CD14-positive monocyte (primary cell): ENCODE measurements at regions not wholly inside any gene's neighbourhood (a gene's known extent, or its start where the extent isn't known, plus 50 kb on each side); places are given as distances from the start of the nearest gene placed in this dataset.

Experiments used
- DNase-seq, 3 donors: peaks; one replicate each; pipeline ENCODE4 v3.0.0-alpha.2; 2011 to 2022
- H2AFZ ChIP-seq: 2 replicates; pipeline ENCODE4 v1.6.0; 2012; ENCODE audit warnings: mild to moderate bottlenecking, low read depth, low read length, inconsistent platforms; ENCODE audit not compliant: insufficient read depth, poor library complexity, severe bottlenecking
- H3K27ac ChIP-seq, 2 donors: 1 replicate in 1 of 2; 2 replicates in 1 of 2; pipeline ENCODE4 v1.5.1; 2012 to 2013; ENCODE audit warnings: low read length in 2 of 2, control low read depth in 1 of 2, inconsistent platforms in 1 of 2, low read depth in 1 of 2, mild to moderate bottlenecking in 1 of 2
- H3K27me3 ChIP-seq, 2 donors: one replicate each; pipeline versions ENCODE4 v1.6.0 to v1.6.1; 2011 to 2013; ENCODE audit warnings: low read length in 2 of 2; ENCODE audit not compliant: control insufficient read depth in 2 of 2, insufficient read depth in 2 of 2
- H3K36me3 ChIP-seq, 2 donors: replicated peaks in 1 of 2; 1 replicate in 1 of 2; 2 replicates in 1 of 2; pipeline versions ENCODE4 v1.5.1 to v1.6.1; 2012 to 2013; ENCODE audit warnings: low read length in 2 of 2, control low read depth in 1 of 2, inconsistent platforms in 1 of 2, mild to moderate bottlenecking in 1 of 2; ENCODE audit not compliant: insufficient read depth in 2 of 2, control insufficient read depth in 1 of 2
- H3K4me1 ChIP-seq, 2 donors: 1 replicate in 1 of 2; 2 replicates in 1 of 2; pipeline versions ENCODE4 v1.5.1 to v1.6.1; 2012 to 2013; ENCODE audit warnings: low read length in 2 of 2, control low read depth in 1 of 2, inconsistent platforms in 1 of 2, mild to moderate bottlenecking in 1 of 2, moderate library complexity in 1 of 2; ENCODE audit not compliant: insufficient read depth in 2 of 2, control insufficient read depth in 1 of 2
- H3K4me2 ChIP-seq: replicated peaks from 2 replicates; pipeline ENCODE3; 2012; ENCODE audit warnings: low read length, moderate library complexity, mild to moderate bottlenecking; ENCODE audit not compliant: poor library complexity, severe bottlenecking; ENCODE audit errors: extremely low read depth
- H3K4me3 ChIP-seq, 3 experiments: fragments of 200-600 bp in 1 of 3; sonication (generic) in 1 of 3; replicated peaks in 1 of 3; 1 replicate in 2 of 3; 2 replicates in 1 of 3; pipeline ENCODE4 v1.5.1; 2011 to 2013; ENCODE audit warnings: low read length in 3 of 3, mild to moderate bottlenecking in 3 of 3, control low read depth in 2 of 3, low read depth in 2 of 3, inconsistent platforms in 1 of 3, moderate library complexity in 1 of 3
- H3K79me2 ChIP-seq: 2 replicates; pipeline ENCODE4 v1.6.0; 2012; ENCODE audit warnings: mild to moderate bottlenecking, control low read depth, inconsistent platforms, low read length, moderate library complexity; ENCODE audit not compliant: insufficient read depth
- H3K9ac ChIP-seq: 2 replicates; pipeline ENCODE4 v1.6.0; 2017; ENCODE audit warnings: low read length, mild to moderate bottlenecking; ENCODE audit not compliant: insufficient read depth, poor library complexity, severe bottlenecking
- H3K9me3 ChIP-seq, 2 donors: replicated peaks in 1 of 2; 1 replicate in 1 of 2; 2 replicates in 1 of 2; pipeline versions ENCODE4 v1.5.1 to v1.6.1; 2012 to 2013; ENCODE audit warnings: low read length in 2 of 2, control low read depth in 1 of 2; ENCODE audit not compliant: control insufficient read depth in 1 of 2, insufficient read depth in 1 of 2
- H4K20me1 ChIP-seq: 2 replicates; pipeline ENCODE4 v1.6.0; 2012; ENCODE audit warnings: mild to moderate bottlenecking, low read length, control low read depth, moderate library complexity; ENCODE audit not compliant: insufficient read depth
- H3K27ac Mint-ChIP-seq, 7 donors: one replicate each; pipeline ENCODE4 v1.8.0; 2020; ENCODE audit warnings: mild to moderate bottlenecking in 7 of 7, mixed read lengths in 7 of 7, moderate library complexity in 6 of 7, inconsistent platforms in 2 of 7
- H3K27me3 Mint-ChIP-seq, 3 donors: one replicate each; pipeline ENCODE4 v1.8.0; 2021 to 2022; ENCODE audit warnings: low read depth in 3 of 3, mild to moderate bottlenecking in 3 of 3, mixed read lengths in 3 of 3, moderate library complexity in 3 of 3, inconsistent platforms in 1 of 3
- H3K36me3 Mint-ChIP-seq, 2 donors: one replicate each; pipeline ENCODE4 v1.8.0; 2020; ENCODE audit warnings: mixed read lengths in 2 of 2, inconsistent platforms in 1 of 2, mild to moderate bottlenecking in 1 of 2
- H3K4me1 Mint-ChIP-seq: one replicate; pipeline ENCODE4 v1.8.0; 2020; ENCODE audit warnings: mild to moderate bottlenecking, mixed read lengths
- H3K4me3 Mint-ChIP-seq, 2 donors: one replicate each; pipeline ENCODE4 v1.8.0; 2020; ENCODE audit warnings: mild to moderate bottlenecking in 2 of 2, mixed read lengths in 2 of 2, moderate library complexity in 1 of 2
- H3K9me3 Mint-ChIP-seq, 7 donors: one replicate each; pipeline ENCODE4 v1.8.0; 2020 to 2022; ENCODE audit warnings: mixed read lengths in 7 of 7, mild to moderate bottlenecking in 6 of 7, moderate library complexity in 6 of 7, inconsistent platforms in 2 of 7
- WGBS: methylation state at CpG from one replicate; pipeline ENCODE4 v1.1.5; 2013; ENCODE audit warnings: missing lambda C conversion rate; ENCODE audit not compliant: insufficient coverage; 5-methylcytosine and 5-hydroxymethylcytosine counted together
- intact Hi-C, 2 donors: fragments of 100-400 bp; cut with micrococcal nuclease; formaldehyde crosslinking; loops; one replicate each; pipeline versions ENCODE4 v1.15.0 to v1.15.1; 2023
- TF ChIP-seq, protein P1 (sequence below): fragments of 200-600 bp; IDR thresholded peaks from one replicate; pipeline ENCODE4 v1.8.0; 2022; ENCODE audit warnings: antibody characterized with exemption, mild to moderate bottlenecking

DNA sequence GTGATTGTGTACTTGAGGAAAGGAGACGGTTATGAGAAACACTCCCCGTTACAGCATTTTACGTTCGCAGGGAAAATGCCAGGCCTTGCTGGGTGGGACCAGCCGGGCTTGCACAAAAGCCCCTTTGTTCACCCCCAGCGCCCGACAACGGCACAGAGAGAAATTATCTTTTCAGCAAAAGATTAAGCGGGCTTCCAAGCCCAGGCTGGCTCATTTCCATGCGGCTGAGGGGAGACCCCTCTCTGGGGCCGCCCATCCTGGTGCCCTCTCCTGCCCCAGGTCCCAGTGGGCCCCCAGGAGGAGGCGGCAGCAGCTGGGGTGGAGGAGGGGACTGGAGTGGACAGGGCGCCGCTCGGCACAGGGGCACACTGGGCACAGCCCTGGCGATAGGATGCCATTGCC, 50.8 kb upstream of the NOTCH1 start:
- Histone ChIP-seq H3K36me3 (no peaks in the 10 kb centered on the region), H3K79me2 (no peaks in the 10 kb centered on the region), H2AFZ (no peak overlapping the region), H3K4me2 (no peak overlapping the region), H3K4me3 (no peak overlapping the region), H4K20me1 (no peaks in the 10 kb centered on the region), H3K27me3 (peaks cover 0 to 3% of the 10 kb centered on the region in 2 donors), H3K27ac (no peak overlapping the region), H3K9ac (no peak overlapping the region), H3K4me1 (peaks cover 8 to 9% of the 10 kb centered on the region in 2 donors), H3K9me3 (peaks cover 0 to 10% of the 10 kb centered on the region in 2 donors)
- Mint-ChIP-seq H3K36me3 (no peaks in the 10 kb centered on the region), H3K27me3 (peaks cover 2 to 32% (median 14%) of the 10 kb centered on the region in 3 donors), H3K4me1 (peaks cover 12% of the 10 kb centered on the region), H3K4me3 (no peak overlapping the region), H3K9me3 (peaks cover 2 to 14% (median 5%) of the 10 kb centered on the region in 7 donors), H3K27ac (no peak overlapping the region)
- TF ChIP-seq, protein P1, sequence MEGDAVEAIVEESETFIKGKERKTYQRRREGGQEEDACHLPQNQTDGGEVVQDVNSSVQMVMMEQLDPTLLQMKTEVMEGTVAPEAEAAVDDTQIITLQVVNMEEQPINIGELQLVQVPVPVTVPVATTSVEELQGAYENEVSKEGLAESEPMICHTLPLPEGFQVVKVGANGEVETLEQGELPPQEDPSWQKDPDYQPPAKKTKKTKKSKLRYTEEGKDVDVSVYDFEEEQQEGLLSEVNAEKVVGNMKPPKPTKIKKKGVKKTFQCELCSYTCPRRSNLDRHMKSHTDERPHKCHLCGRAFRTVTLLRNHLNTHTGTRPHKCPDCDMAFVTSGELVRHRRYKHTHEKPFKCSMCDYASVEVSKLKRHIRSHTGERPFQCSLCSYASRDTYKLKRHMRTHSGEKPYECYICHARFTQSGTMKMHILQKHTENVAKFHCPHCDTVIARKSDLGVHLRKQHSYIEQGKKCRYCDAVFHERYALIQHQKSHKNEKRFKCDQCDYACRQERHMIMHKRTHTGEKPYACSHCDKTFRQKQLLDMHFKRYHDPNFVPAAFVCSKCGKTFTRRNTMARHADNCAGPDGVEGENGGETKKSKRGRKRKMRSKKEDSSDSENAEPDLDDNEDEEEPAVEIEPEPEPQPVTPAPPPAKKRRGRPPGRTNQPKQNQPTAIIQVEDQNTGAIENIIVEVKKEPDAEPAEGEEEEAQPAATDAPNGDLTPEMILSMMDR, result no peak
- WGBS, result over 99% methylated on average over 12 of the region's 16 CpGs
- intact Hi-C loops, result no loop called here
- no peak for DNase-seq

DNA sequence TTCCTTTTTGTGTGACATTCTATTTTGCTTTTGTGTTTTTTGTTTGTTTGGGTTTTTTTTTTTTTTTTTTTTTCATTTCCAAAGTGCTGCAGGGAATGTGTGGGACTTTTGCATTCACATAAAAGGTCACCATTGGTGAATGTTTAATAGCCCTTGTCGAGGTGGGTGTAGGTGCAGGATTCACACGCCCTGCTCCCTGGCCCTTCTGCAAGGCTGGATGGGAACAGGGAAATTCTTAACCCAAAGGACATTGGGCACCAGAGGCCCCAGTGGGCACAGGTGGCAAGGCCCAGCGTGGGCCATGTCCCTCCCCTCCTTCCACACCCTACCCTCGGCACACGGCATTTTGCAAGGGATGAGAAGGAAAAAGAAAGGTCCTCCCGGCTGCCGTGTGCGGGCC, 50.4 kb upstream of the NOTCH1 start:
- Mint-ChIP-seq H3K9me3 (peaks cover 2 to 13% (median 5%) of the 10 kb centered on the region in 7 donors), H3K4me3 (no peak overlapping the region), H3K27ac (no peak overlapping the region), H3K27me3 (peaks cover 4 to 31% (median 14%) of the 10 kb centered on the region in 3 donors), H3K36me3 (no peaks in the 10 kb centered on the region), H3K4me1 (peaks cover 14% of the 10 kb centered on the region)
- H3K4me3 ChIP-seq, result no peak overlapping the region
- DNase-seq, result no peak
- H3K9me3 ChIP-seq, result peaks cover 0 to 10% of the 10 kb centered on the region in 2 donors
- no peaks in the 10 kb centered on the region for H4K20me1 ChIP-seq
- intact Hi-C loops, result no loop called here
- no peak overlapping the region for H3K27ac ChIP-seq
- peaks cover 9 to 12% of the 10 kb centered on the region in 2 donors for H3K4me1 ChIP-seq
- H3K27me3 ChIP-seq, result peaks cover 0 to 3% of the 10 kb centered on the region in 2 donors
- H3K9ac ChIP-seq, result no peak overlapping the region
- 83% methylated on average over 1 of the region's 8 CpGs for WGBS
- no peak overlapping the region for H2AFZ ChIP-seq
- TF ChIP-seq, protein P1, result no peak
- no peaks in the 10 kb centered on the region for H3K36me3 ChIP-seq
- H3K79me2 ChIP-seq, result no peaks in the 10 kb centered on the region
- no peak overlapping the region for H3K4me2 ChIP-seq
